HepG2 (cell line): ENCODE measurements at regions not wholly inside any gene's neighbourhood (a gene's known extent, or its start where the extent isn't known, plus 50 kb on each side); places are given as distances from the start of the nearest gene placed in this dataset.
A peak's percentile ranks its signal among the peaks of the same experiment; 100 is the strongest.

Source experiments
- BORCS8-MEF2B ChIP-seq: sonication (generic); formaldehyde crosslinking; IDR thresholded peaks from 2 replicates; pipeline ENCODE4 v1.8.0; 2022; ENCODE audit warnings: mild to moderate bottlenecking, missing genetic modification reagents
- CAMTA2 ChIP-seq: sonication (generic); formaldehyde crosslinking; IDR thresholded peaks from 2 replicates; pipeline ENCODE4 v1.4.0; 2020; ENCODE audit warnings: mild to moderate bottlenecking, missing genetic modification reagents, borderline replicate concordance
- DMAP1 ChIP-seq: IDR thresholded peaks from 2 replicates; pipeline ENCODE4 v1.6.1; 2016
- ELF1 ChIP-seq: sonication (generic); formaldehyde crosslinking; IDR thresholded peaks from 2 replicates; pipeline ENCODE4 v1.4.0; 2020; ENCODE audit warnings: missing genetic modification reagents
- ELF3 ChIP-seq: IDR thresholded peaks from 2 replicates; pipeline ENCODE4 v1.6.1; 2016; ENCODE audit warnings: missing genetic modification reagents, missing compliant biosample characterization
- FOXA3 ChIP-seq: IDR thresholded peaks from 2 replicates; pipeline ENCODE4 v1.6.1; 2016; ENCODE audit warnings: missing genetic modification reagents, missing compliant biosample characterization
- HES4 ChIP-seq: sonication (generic); formaldehyde crosslinking; IDR thresholded peaks from 2 replicates; pipeline ENCODE4 v1.9.0; 2021; ENCODE audit warnings: mild to moderate bottlenecking, missing genetic modification reagents, borderline replicate concordance
- HMG20A ChIP-seq: IDR thresholded peaks from 2 replicates; pipeline ENCODE4 v1.6.1; 2016; ENCODE audit warnings: borderline replicate concordance
- MIER3 ChIP-seq: IDR thresholded peaks from 2 replicates; pipeline ENCODE4 v1.6.1; 2016; ENCODE audit warnings: missing compliant biosample characterization, borderline replicate concordance
- NFE2 ChIP-seq: sonication (generic); formaldehyde crosslinking; IDR thresholded peaks from 2 replicates; pipeline ENCODE4 v1.4.0; 2020; ENCODE audit warnings: missing genetic modification reagents
- NFYB ChIP-seq: sonication (generic); formaldehyde crosslinking; IDR thresholded peaks from 2 replicates; pipeline ENCODE4 v1.4.0; 2020; ENCODE audit warnings: missing genetic modification reagents
- PAWR ChIP-seq: sonication (generic); formaldehyde crosslinking; IDR thresholded peaks from 2 replicates; pipeline ENCODE4 v1.4.0; 2020; ENCODE audit warnings: missing genetic modification reagents, mild to moderate bottlenecking, borderline replicate concordance
- PAXIP1 ChIP-seq: sonication (generic); formaldehyde crosslinking; conservative IDR thresholded peaks from 2 replicates; pipeline ENCODE4 v1.4.0; 2020; ENCODE audit warnings: mild to moderate bottlenecking, missing genetic modification reagents, moderate library complexity
- SALL1 ChIP-seq: sonication (generic); formaldehyde crosslinking; IDR thresholded peaks from 2 replicates; pipeline ENCODE4 v1.8.0; 2022; ENCODE audit warnings: mild to moderate bottlenecking, missing genetic modification reagents
- SAP130 ChIP-seq: IDR thresholded peaks from 2 replicates; pipeline ENCODE4 v1.6.1; 2016; ENCODE audit warnings: low read depth
- SIX1 ChIP-seq: sonication (generic); formaldehyde crosslinking; IDR thresholded peaks from 2 replicates; pipeline ENCODE4 v1.4.0; 2020; ENCODE audit warnings: missing genetic modification reagents, borderline replicate concordance
- ZC3H13 ChIP-seq: sonication (generic); formaldehyde crosslinking; IDR thresholded peaks from 2 replicates; pipeline ENCODE4 v1.8.1; 2023; ENCODE audit warnings: mild to moderate bottlenecking, missing genetic modification reagents, moderate library complexity
- ZFX ChIP-seq: sonication (generic); formaldehyde crosslinking; IDR thresholded peaks from 2 replicates; pipeline ENCODE4 v1.4.0; 2020; ENCODE audit warnings: mild to moderate bottlenecking, low read depth, missing genetic modification reagents, moderate library complexity
- ZNF230 ChIP-seq: sonication (generic); formaldehyde crosslinking; IDR thresholded peaks from 2 replicates; pipeline ENCODE4 v1.4.0; 2020; ENCODE audit warnings: mild to moderate bottlenecking, missing genetic modification reagents
- ZNF30 ChIP-seq: sonication (generic); formaldehyde crosslinking; IDR thresholded peaks from 2 replicates; pipeline ENCODE4 v1.5.0; 2020; ENCODE audit warnings: mild to moderate bottlenecking, missing genetic modification reagents
- ZNF501 ChIP-seq: sonication (generic); formaldehyde crosslinking; IDR thresholded peaks from 2 replicates; pipeline ENCODE4 v1.5.1; 2020; ENCODE audit warnings: mild to moderate bottlenecking, moderate library complexity, missing genetic modification reagents
- ZNF709 ChIP-seq: sonication (generic); formaldehyde crosslinking; IDR thresholded peaks from 2 replicates; pipeline ENCODE4 v1.5.0; 2020; ENCODE audit warnings: mild to moderate bottlenecking, missing genetic modification reagents
- ZNF780A ChIP-seq: sonication (generic); formaldehyde crosslinking; IDR thresholded peaks from 2 replicates; pipeline ENCODE4 v1.8.0; 2022; ENCODE audit warnings: mild to moderate bottlenecking, missing genetic modification reagents, moderate library complexity
- ZSCAN31 ChIP-seq: sonication (generic); formaldehyde crosslinking; IDR thresholded peaks from 2 replicates; pipeline ENCODE4 v1.5.0; 2020; ENCODE audit warnings: low read depth, mild to moderate bottlenecking, missing genetic modification reagents
- TF ChIP-seq, protein P1 (sequence below): sonication (generic); formaldehyde crosslinking; IDR thresholded peaks from 2 replicates; pipeline ENCODE4 v1.4.0; 2020; ENCODE audit warnings: missing genetic modification reagents, low read depth, mild to moderate bottlenecking, borderline replicate concordance
- TF ChIP-seq, protein P2 (sequence below): sonication (generic); formaldehyde crosslinking; IDR thresholded peaks from 2 replicates; pipeline ENCODE4 v1.5.0; 2020; ENCODE audit warnings: missing genetic modification reagents

- TF ChIP-seq, protein P1, sequence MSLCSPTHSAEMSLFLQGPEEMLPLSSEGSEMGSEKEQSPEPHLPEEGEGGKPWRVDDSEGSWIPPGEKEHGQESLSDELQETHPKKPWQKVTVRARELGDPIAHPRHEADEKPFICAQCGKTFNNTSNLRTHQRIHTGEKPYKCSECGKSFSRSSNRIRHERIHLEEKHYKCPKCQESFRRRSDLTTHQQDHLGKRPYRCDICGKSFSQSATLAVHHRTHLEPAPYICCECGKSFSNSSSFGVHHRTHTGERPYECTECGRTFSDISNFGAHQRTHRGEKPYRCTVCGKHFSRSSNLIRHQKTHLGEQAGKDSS (CRISPR knock-in tag), result peak; percentile 8; the same call in 1 of the 2 replicates
- TF ChIP-seq ZNF230 (CRISPR knock-in tag), result peak; percentile 69; the same call in 1 of the 2 replicates
- TF ChIP-seq SALL1 (CRISPR knock-in tag), result peak; percentile 12; the same call in 1 of the 2 replicates
- TF ChIP-seq MIER3, result 0 out of 2 replicates have a peak, but pooled peaks have one; percentile 25
- peak; percentile 72; the same call in 1 of the 2 replicates for TF ChIP-seq ZNF780A
- TF ChIP-seq ZSCAN31 (CRISPR knock-in tag), result peak; percentile 28; the same call in 1 of the 2 replicates
- peak; percentile 16; the same call in 1 of the 2 replicates for TF ChIP-seq HMG20A (CRISPR knock-in tag)
- TF ChIP-seq DMAP1 (CRISPR knock-in tag), result no peak
- peak; percentile 49 for TF ChIP-seq ZNF501 (CRISPR knock-in tag)
- TF ChIP-seq NFE2, result peak; percentile 80
- no peak for TF ChIP-seq SIX1 (CRISPR knock-in tag)
- 0 out of 2 replicates have a peak, but pooled peaks have one; percentile 47 for TF ChIP-seq PAWR
- no peak for TF ChIP-seq ZNF30 (CRISPR knock-in tag)
- TF ChIP-seq, protein P2, sequence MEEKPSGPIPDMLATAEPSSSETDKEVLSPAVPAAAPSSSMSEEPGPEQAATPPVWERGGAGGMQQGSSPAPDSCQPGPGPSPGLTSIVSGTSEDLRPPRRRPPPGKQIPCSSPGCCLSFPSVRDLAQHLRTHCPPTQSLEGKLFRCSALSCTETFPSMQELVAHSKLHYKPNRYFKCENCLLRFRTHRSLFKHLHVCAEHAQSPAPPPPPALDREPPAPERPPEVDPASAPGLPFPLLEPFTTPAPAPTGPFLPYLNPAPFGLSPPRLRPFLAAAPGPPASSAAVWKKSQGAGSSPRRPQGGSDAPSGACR (CRISPR knock-in tag), result 0 out of 2 replicates have a peak, but pooled peaks have one; percentile 30
- 0 out of 2 replicates have a peak, but pooled peaks have one; percentile 49 for TF ChIP-seq ZFX (CRISPR knock-in tag)
- TF ChIP-seq ZNF709 (CRISPR knock-in tag), result 0 out of 2 replicates have a peak, but pooled peaks have one; percentile 52
- TF ChIP-seq ELF3, result peak; percentile 25; the same call in 1 of the 2 replicates
- 0 out of 2 replicates have a peak, but pooled peaks have one; percentile 15 for TF ChIP-seq BORCS8-MEF2B
- TF ChIP-seq PAXIP1 (CRISPR knock-in tag), result peak; percentile 52; the same call in 1 of the 2 replicates
- no peak for TF ChIP-seq CAMTA2
- TF ChIP-seq ELF1 (CRISPR knock-in tag), result peak; percentile 27; the same call in 1 of the 2 replicates
- TF ChIP-seq NFYB (CRISPR knock-in tag), result peak; percentile 45
- TF ChIP-seq ZC3H13 (CRISPR knock-in tag), result 0 out of 2 replicates have a peak, but pooled peaks have one; percentile 40
- TF ChIP-seq FOXA3 (CRISPR knock-in tag), result peak; percentile 19; the same call in 1 of the 2 replicates
- peak; percentile 64 for TF ChIP-seq SAP130 (CRISPR knock-in tag)
- TF ChIP-seq HES4 (CRISPR knock-in tag), result 0 out of 2 replicates have a peak, but pooled peaks have one; percentile 21
Observed at GRCh38 chr9:126146254-126147145, 180.1 kb upstream of the MVB12B start (continued).
